GM23338 (cell line): ENCODE measurements at regions not wholly inside any gene's neighbourhood (a gene's known extent, or its start where the extent isn't known, plus 50 kb on each side); places are given as distances from the start of the nearest gene placed in this dataset.
A peak's percentile ranks its signal among the peaks of the same experiment; 100 is the strongest.

Experiments
- ATAC-seq: fragments of 200-7000 bp; cut with Tn5 transposase; 3 replicates; pipeline ENCODE4 v1.9.1; 2020
- DNase-seq: peaks from one replicate; pipeline ENCODE4 v3.0.0-alpha.2; 2015; ENCODE audit warnings: low spot score
- H2AFZ ChIP-seq: fragments of 200-600 bp; sonication (generic); 2 replicates; pipeline ENCODE4 v1.8.0; 2016; ENCODE audit warnings: antibody characterized with exemption, mild to moderate bottlenecking, moderate library complexity
- H3F3A ChIP-seq: fragments of 200-600 bp; sonication (generic); replicated peaks from 2 replicates; pipeline ENCODE4 v1.8.0; 2017; ENCODE audit warnings: antibody characterized with exemption, mixed run types, low read depth
- H3K27ac ChIP-seq: fragments of 200-600 bp; sonication (generic); 2 replicates; pipeline ENCODE4 v1.6.1; 2016; ENCODE audit warnings: low read depth
- H3K27me3 ChIP-seq: fragments of 200-600 bp; sonication (generic); 2 replicates; pipeline ENCODE4 v1.8.0; 2016; ENCODE audit warnings: mild to moderate bottlenecking, mixed run types, moderate library complexity; ENCODE audit not compliant: insufficient read depth
- H3K36me3 ChIP-seq: fragments of 200-600 bp; sonication (generic); 2 replicates; pipeline ENCODE4 v1.8.0; 2016; ENCODE audit warnings: mild to moderate bottlenecking; ENCODE audit not compliant: insufficient read depth
- H3K4me1 ChIP-seq: fragments of 200-600 bp; sonication (generic); 2 replicates; pipeline ENCODE4 v1.8.0; 2016; ENCODE audit warnings: mild to moderate bottlenecking, moderate library complexity; ENCODE audit not compliant: insufficient read depth
- H3K4me2 ChIP-seq: fragments of 200-600 bp; sonication (generic); 2 replicates; pipeline ENCODE4 v1.7.1; 2017; ENCODE audit warnings: mixed run types
- H3K4me3 ChIP-seq: fragments of 200-600 bp; sonication (generic); 2 replicates; pipeline ENCODE4 v1.6.1; 2016; ENCODE audit warnings: mixed run types
- H3K79me2 ChIP-seq: fragments of 200-600 bp; sonication (generic); replicated peaks from 2 replicates; pipeline ENCODE4 v1.8.0; 2017; ENCODE audit warnings: mild to moderate bottlenecking; ENCODE audit not compliant: insufficient read depth
- H3K9me2 ChIP-seq: fragments of 200-600 bp; sonication (generic); 2 replicates; pipeline ENCODE4 v1.8.0; 2017; ENCODE audit not compliant: insufficient read depth
- H4K20me1 ChIP-seq: fragments of 200-600 bp; sonication (generic); replicated peaks from 2 replicates; pipeline ENCODE4 v1.8.0; 2017; ENCODE audit warnings: mild to moderate bottlenecking; ENCODE audit not compliant: insufficient read depth
- H3K27ac Mint-ChIP-seq: 2 replicates; pipeline ENCODE4 v1.8.0; 2020; ENCODE audit warnings: inconsistent platforms, mild to moderate bottlenecking, moderate library complexity, mixed read lengths
- H3K27me3 Mint-ChIP-seq: 3 replicates; pipeline ENCODE4 v1.8.0; 2022; ENCODE audit warnings: low read depth, mild to moderate bottlenecking, moderate library complexity, mixed read lengths, inconsistent platforms; ENCODE audit not compliant: insufficient read depth, poor library complexity
- H3K36me3 Mint-ChIP-seq: 3 replicates; pipeline ENCODE4 v1.8.0; 2021; ENCODE audit warnings: low read depth, mild to moderate bottlenecking, inconsistent platforms, moderate library complexity, mixed read lengths
- H3K4me1 Mint-ChIP-seq: 3 replicates; pipeline ENCODE4 v1.8.0; 2020; ENCODE audit warnings: mild to moderate bottlenecking, inconsistent platforms, mixed read lengths
- H3K4me3 Mint-ChIP-seq: 3 replicates; pipeline ENCODE4 v1.8.0; 2021; ENCODE audit warnings: moderate library complexity, mild to moderate bottlenecking, inconsistent platforms, mixed read lengths
- H3K9me3 Mint-ChIP-seq: 3 replicates; pipeline ENCODE4 v1.8.0; 2020; ENCODE audit warnings: moderate library complexity, mild to moderate bottlenecking, inconsistent platforms, mixed read lengths
- CREB1 ChIP-seq: fragments of 250-450 bp; sonication (Bioruptor Pico); IDR thresholded peaks from 2 replicates; pipeline ENCODE4 v1.5.0; 2020; ENCODE audit warnings: low read depth, mild to moderate bottlenecking, moderate library complexity
- EZH2phosphoT487 ChIP-seq: fragments of 200-600 bp; sonication (generic); IDR thresholded peaks from one replicate; pipeline ENCODE4 v1.8.1; 2018; ENCODE audit warnings: antibody characterized with exemption; ENCODE audit not compliant: unreplicated experiment
- JUNB ChIP-seq: IDR thresholded peaks from one replicate; pipeline ENCODE4 v1.6.1; 2016; ENCODE audit warnings: antibody characterized with exemption; ENCODE audit not compliant: unreplicated experiment
- NANOG ChIP-seq: IDR thresholded peaks from 2 replicates; pipeline ENCODE4 v1.6.1; 2016; ENCODE audit warnings: antibody characterized with exemption, borderline replicate concordance
- POLR2AphosphoS5 ChIP-seq: IDR thresholded peaks from 2 replicates; pipeline ENCODE4 v1.6.1; 2016; ENCODE audit warnings: antibody characterized with exemption, low read depth
- STAT1 ChIP-seq: IDR thresholded peaks from one replicate; pipeline ENCODE4 v1.6.1; 2016; ENCODE audit warnings: antibody characterized with exemption; ENCODE audit not compliant: unreplicated experiment
- ZNF114 ChIP-seq: fragments of 250-450 bp; sonication (Bioruptor Pico); IDR thresholded peaks from 2 replicates; pipeline ENCODE4 v1.5.0; 2020; ENCODE audit warnings: mild to moderate bottlenecking, moderate library complexity
- ZNF331 ChIP-seq: fragments of 250-450 bp; sonication (Bioruptor Pico); IDR thresholded peaks from 2 replicates; pipeline ENCODE4 v1.5.0; 2020; ENCODE audit warnings: low read depth, mild to moderate bottlenecking, moderate library complexity
- TF ChIP-seq, protein P1 (sequence below): IDR thresholded peaks from 2 replicates; pipeline ENCODE4 v1.6.1; 2016; ENCODE audit warnings: antibody characterized with exemption
- TF ChIP-seq, protein P2 (sequence below), 2 experiments: fragments of 200-600 bp in 1 of 2; sonication (generic) in 1 of 2; conservative IDR thresholded peaks; 2 replicates each; pipeline versions ENCODE4 v1.5.1 to v1.6.1; 2016 to 2017; ENCODE audit warnings: antibody characterized with exemption in 2 of 2, low read depth in 2 of 2, mild to moderate bottlenecking in 2 of 2, moderate library complexity in 1 of 2
- TF ChIP-seq, protein P3 (sequence below): fragments of 250-450 bp; sonication (Bioruptor Pico); IDR thresholded peaks from 2 replicates; pipeline ENCODE4 v1.5.0; 2020; ENCODE audit warnings: mild to moderate bottlenecking, moderate library complexity
- TF ChIP-seq, protein P4 (sequence below): IDR thresholded peaks from one replicate; pipeline ENCODE4 v1.6.1; 2018; ENCODE audit warnings: antibody characterized with exemption; ENCODE audit not compliant: unreplicated experiment

DNA sequence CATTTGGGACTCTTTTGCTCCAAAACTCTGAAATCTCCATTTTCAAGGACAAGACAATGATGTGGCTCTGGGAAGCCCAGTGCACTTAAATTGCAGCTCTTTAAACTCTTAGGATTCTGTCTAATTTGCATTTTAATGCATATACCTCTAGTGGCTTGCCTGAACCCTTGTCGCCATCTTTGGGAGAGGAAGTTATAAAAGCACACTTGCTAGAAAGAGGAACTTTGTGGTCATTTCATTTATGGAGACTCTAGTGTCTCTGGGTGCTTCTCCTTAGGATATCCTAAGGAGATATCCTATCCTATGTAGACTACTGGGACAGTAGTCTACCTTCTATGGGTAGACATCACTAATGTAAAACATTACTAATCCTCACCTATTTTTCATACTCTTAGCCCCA lies 77.3 kb upstream of the SLC1A3 start:
- Histone ChIP-seq H3K9me2 (peaks cover 11% of the 10 kb centered on the region), H3K4me2 (no peak overlapping the region), H3K79me2 (no peaks in the 10 kb centered on the region), H3K4me3 (no peak overlapping the region), H3K27me3 (no peaks in the 10 kb centered on the region), H3K27ac (no peak overlapping the region), H3K4me1 (no peaks in the 10 kb centered on the region), H3K36me3 (no peaks in the 10 kb centered on the region), H4K20me1 (no peaks in the 10 kb centered on the region), H2AFZ (0 out of 2 replicates have a peak overlapping the region, but pooled peaks have one; percentile 10), H3F3A (no peaks in the 10 kb centered on the region)
- Mint-ChIP-seq H3K36me3 (no peaks in the 10 kb centered on the region), H3K4me3 (no peak overlapping the region), H3K9me3 (no peaks in the 10 kb centered on the region), H3K27ac (no peak overlapping the region), H3K27me3 (peaks cover 2% of the 10 kb centered on the region), H3K4me1 (no peaks in the 10 kb centered on the region)
- ATAC-seq (no peak), DNase-seq (no peak)
- TF ChIP-seq NANOG (no peak), POLR2AphosphoS5 (no peak), STAT1 (no peak), EZH2phosphoT487 (no peak), JUNB (no peak), ZNF114 (no peak), CREB1 (CRISPR knock-in tag) (no peak), ZNF331 (no peak)
- TF ChIP-seq, protein P1, sequence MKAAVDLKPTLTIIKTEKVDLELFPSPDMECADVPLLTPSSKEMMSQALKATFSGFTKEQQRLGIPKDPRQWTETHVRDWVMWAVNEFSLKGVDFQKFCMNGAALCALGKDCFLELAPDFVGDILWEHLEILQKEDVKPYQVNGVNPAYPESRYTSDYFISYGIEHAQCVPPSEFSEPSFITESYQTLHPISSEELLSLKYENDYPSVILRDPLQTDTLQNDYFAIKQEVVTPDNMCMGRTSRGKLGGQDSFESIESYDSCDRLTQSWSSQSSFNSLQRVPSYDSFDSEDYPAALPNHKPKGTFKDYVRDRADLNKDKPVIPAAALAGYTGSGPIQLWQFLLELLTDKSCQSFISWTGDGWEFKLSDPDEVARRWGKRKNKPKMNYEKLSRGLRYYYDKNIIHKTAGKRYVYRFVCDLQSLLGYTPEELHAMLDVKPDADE, result no peak
- TF ChIP-seq, protein P2, sequence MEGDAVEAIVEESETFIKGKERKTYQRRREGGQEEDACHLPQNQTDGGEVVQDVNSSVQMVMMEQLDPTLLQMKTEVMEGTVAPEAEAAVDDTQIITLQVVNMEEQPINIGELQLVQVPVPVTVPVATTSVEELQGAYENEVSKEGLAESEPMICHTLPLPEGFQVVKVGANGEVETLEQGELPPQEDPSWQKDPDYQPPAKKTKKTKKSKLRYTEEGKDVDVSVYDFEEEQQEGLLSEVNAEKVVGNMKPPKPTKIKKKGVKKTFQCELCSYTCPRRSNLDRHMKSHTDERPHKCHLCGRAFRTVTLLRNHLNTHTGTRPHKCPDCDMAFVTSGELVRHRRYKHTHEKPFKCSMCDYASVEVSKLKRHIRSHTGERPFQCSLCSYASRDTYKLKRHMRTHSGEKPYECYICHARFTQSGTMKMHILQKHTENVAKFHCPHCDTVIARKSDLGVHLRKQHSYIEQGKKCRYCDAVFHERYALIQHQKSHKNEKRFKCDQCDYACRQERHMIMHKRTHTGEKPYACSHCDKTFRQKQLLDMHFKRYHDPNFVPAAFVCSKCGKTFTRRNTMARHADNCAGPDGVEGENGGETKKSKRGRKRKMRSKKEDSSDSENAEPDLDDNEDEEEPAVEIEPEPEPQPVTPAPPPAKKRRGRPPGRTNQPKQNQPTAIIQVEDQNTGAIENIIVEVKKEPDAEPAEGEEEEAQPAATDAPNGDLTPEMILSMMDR (conservative IDR thresholded peaks at IDR 0.05; ENCODE audit: low read depth in 2 of 2), result no peak
- TF ChIP-seq, protein P3, sequence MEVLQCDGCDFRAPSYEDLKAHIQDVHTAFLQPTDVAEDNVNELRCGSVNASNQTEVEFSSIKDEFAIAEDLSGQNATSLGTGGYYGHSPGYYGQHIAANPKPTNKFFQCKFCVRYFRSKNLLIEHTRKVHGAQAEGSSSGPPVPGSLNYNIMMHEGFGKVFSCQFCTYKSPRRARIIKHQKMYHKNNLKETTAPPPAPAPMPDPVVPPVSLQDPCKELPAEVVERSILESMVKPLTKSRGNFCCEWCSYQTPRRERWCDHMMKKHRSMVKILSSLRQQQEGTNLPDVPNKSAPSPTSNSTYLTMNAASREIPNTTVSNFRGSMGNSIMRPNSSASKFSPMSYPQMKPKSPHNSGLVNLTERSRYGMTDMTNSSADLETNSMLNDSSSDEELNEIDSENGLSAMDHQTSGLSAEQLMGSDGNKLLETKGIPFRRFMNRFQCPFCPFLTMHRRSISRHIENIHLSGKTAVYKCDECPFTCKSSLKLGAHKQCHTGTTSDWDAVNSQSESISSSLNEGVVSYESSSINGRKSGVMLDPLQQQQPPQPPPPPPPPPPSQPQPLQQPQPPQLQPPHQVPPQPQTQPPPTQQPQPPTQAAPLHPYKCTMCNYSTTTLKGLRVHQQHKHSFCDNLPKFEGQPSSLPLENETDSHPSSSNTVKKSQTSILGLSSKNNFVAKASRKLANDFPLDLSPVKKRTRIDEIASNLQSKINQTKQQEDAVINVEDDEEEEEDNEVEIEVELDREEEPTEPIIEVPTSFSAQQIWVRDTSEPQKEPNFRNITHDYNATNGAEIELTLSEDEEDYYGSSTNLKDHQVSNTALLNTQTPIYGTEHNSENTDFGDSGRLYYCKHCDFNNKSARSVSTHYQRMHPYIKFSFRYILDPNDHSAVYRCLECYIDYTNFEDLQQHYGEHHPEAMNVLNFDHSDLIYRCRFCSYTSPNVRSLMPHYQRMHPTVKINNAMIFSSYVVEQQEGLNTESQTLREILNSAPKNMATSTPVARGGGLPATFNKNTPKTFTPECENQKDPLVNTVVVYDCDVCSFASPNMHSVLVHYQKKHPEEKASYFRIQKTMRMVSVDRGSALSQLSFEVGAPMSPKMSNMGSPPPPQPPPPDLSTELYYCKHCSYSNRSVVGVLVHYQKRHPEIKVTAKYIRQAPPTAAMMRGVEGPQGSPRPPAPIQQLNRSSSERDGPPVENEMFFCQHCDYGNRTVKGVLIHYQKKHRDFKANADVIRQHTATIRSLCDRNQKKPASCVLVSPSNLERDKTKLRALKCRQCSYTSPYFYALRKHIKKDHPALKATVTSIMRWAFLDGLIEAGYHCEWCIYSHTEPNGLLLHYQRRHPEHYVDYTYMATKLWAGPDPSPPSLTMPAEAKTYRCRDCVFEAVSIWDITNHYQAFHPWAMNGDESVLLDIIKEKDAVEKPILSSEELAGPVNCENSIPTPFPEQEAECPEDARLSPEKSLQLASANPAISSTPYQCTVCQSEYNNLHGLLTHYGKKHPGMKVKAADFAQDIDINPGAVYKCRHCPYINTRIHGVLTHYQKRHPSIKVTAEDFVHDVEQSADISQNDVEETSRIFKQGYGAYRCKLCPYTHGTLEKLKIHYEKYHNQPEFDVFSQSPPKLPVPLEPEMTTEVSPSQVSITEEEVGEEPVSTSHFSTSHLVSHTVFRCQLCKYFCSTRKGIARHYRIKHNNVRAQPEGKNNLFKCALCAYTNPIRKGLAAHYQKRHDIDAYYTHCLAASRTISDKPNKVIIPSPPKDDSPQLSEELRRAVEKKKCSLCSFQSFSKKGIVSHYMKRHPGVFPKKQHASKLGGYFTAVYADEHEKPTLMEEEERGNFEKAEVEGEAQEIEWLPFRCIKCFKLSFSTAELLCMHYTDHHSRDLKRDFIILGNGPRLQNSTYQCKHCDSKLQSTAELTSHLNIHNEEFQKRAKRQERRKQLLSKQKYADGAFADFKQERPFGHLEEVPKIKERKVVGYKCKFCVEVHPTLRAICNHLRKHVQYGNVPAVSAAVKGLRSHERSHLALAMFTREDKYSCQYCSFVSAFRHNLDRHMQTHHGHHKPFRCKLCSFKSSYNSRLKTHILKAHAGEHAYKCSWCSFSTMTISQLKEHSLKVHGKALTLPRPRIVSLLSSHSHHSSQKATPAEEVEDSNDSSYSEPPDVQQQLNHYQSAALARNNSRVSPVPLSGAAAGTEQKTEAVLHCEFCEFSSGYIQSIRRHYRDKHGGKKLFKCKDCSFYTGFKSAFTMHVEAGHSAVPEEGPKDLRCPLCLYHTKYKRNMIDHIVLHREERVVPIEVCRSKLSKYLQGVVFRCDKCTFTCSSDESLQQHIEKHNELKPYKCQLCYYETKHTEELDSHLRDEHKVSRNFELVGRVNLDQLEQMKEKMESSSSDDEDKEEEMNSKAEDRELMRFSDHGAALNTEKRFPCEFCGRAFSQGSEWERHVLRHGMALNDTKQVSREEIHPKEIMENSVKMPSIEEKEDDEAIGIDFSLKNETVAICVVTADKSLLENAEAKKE (CRISPR knock-in tag), result no peak
- TF ChIP-seq, protein P4, sequence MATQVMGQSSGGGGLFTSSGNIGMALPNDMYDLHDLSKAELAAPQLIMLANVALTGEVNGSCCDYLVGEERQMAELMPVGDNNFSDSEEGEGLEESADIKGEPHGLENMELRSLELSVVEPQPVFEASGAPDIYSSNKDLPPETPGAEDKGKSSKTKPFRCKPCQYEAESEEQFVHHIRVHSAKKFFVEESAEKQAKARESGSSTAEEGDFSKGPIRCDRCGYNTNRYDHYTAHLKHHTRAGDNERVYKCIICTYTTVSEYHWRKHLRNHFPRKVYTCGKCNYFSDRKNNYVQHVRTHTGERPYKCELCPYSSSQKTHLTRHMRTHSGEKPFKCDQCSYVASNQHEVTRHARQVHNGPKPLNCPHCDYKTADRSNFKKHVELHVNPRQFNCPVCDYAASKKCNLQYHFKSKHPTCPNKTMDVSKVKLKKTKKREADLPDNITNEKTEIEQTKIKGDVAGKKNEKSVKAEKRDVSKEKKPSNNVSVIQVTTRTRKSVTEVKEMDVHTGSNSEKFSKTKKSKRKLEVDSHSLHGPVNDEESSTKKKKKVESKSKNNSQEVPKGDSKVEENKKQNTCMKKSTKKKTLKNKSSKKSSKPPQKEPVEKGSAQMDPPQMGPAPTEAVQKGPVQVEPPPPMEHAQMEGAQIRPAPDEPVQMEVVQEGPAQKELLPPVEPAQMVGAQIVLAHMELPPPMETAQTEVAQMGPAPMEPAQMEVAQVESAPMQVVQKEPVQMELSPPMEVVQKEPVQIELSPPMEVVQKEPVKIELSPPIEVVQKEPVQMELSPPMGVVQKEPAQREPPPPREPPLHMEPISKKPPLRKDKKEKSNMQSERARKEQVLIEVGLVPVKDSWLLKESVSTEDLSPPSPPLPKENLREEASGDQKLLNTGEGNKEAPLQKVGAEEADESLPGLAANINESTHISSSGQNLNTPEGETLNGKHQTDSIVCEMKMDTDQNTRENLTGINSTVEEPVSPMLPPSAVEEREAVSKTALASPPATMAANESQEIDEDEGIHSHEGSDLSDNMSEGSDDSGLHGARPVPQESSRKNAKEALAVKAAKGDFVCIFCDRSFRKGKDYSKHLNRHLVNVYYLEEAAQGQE, result no peak
